NB4 (cell line): ENCODE measurements at regions not wholly inside any gene's neighbourhood (a gene's known extent, or its start where the extent isn't known, plus 50 kb on each side); places are given as distances from the start of the nearest gene placed in this dataset.

Experiments used
- DNase-seq: peaks from one replicate; pipeline ENCODE4 v3.0.0; 2010; ENCODE audit warnings: low read depth
- H3K4me3 ChIP-seq: one replicate; pipeline ENCODE4 v1.5.1; 2011; ENCODE audit warnings: mild to moderate bottlenecking, low read depth, low read length, moderate library complexity
- CTCF ChIP-seq: IDR thresholded peaks from one replicate; pipeline ENCODE4 v1.5.1; 2012; ENCODE audit warnings: low read depth, low read length
- MAX ChIP-seq: IDR thresholded peaks from 2 replicates; pipeline ENCODE4 v1.6.1; 2011; ENCODE audit warnings: low read depth, low read length
- MYC ChIP-seq: IDR thresholded peaks from 2 replicates; pipeline ENCODE4 v1.6.1; 2011; ENCODE audit warnings: low read depth, low read length
- POLR2A ChIP-seq: IDR thresholded peaks from 2 replicates; pipeline ENCODE4 v1.6.1; 2011; ENCODE audit warnings: mild to moderate bottlenecking; ENCODE audit not compliant: insufficient read length; ENCODE audit errors: extremely low read depth

GRCh38 chr9:110076894-110077725 is 130.8 kb downstream of the C9orf152 start:
- TF ChIP-seq POLR2A, result no peak
- no peak for TF ChIP-seq MAX
- no peak for TF ChIP-seq CTCF
- no peak for TF ChIP-seq MYC
- H3K4me3 ChIP-seq, result no peak overlapping the region
- DNase-seq, result no peak

- DNase-seq, result no peak
- TF ChIP-seq MYC, result no peak
- no peak for TF ChIP-seq CTCF
- no peak for TF ChIP-seq POLR2A
- TF ChIP-seq MAX, result no peak
- H3K4me3 ChIP-seq, result no peak overlapping the region
Measured at GRCh38 chr9:110077925-110078324, 130.0 kb downstream of the C9orf152 start.

GRCh38 chr9:110078604-110079003 is 129.4 kb downstream of the C9orf152 start:
- TF ChIP-seq CTCF, result no peak
- TF ChIP-seq MYC, result no peak
- TF ChIP-seq POLR2A, result no peak
- TF ChIP-seq MAX, result no peak
- DNase-seq, result no peak
- H3K4me3 ChIP-seq, result no peak overlapping the region

- H3K4me3 ChIP-seq, result no peak overlapping the region
- DNase-seq, result no peak
- TF ChIP-seq MYC, result no peak
- TF ChIP-seq MAX, result no peak
- TF ChIP-seq CTCF, result no peak
Measured at GRCh38 chr9:110081395-110081794, 126.6 kb downstream of the C9orf152 start.

- H3K4me3 ChIP-seq, result no peak overlapping the region
- no peak for TF ChIP-seq MAX
- no peak for TF ChIP-seq POLR2A
- no peak for TF ChIP-seq CTCF
- no peak for TF ChIP-seq MYC
- DNase-seq, result no peak
Measured at GRCh38 chr9:110083866-110084265, 124.1 kb downstream of the C9orf152 start.

GRCh38 chr9:110086537-110086936 is 121.4 kb downstream of the C9orf152 start:
- no peak overlapping the region for H3K4me3 ChIP-seq
- DNase-seq, result no peak
- TF ChIP-seq MYC (no peak), CTCF (no peak), POLR2A (no peak), MAX (no peak)
